Ishikawa (cell line): ENCODE measurements at regions not wholly inside any gene's neighbourhood (a gene's known extent, or its start where the extent isn't known, plus 50 kb on each side); places are given as distances from the start of the nearest gene placed in this dataset.

Experiments used
- CEBPB ChIP-seq: IDR thresholded peaks from 2 replicates; pipeline ENCODE4 v1.6.1; 2012
- CREB1 ChIP-seq: IDR thresholded peaks from 2 replicates; pipeline ENCODE4 v1.6.1; 2012; ENCODE audit warnings: low read depth
- EP300 ChIP-seq: IDR thresholded peaks from 2 replicates; pipeline ENCODE4 v1.6.1; 2012; ENCODE audit warnings: borderline replicate concordance
- RAD21 ChIP-seq: IDR thresholded peaks from 2 replicates; pipeline ENCODE4 v1.6.1; 2012; ENCODE audit warnings: low read depth
- TCF12 ChIP-seq: IDR thresholded peaks from 2 replicates; pipeline ENCODE4 v1.6.1; 2012; ENCODE audit warnings: low read depth

DNA sequence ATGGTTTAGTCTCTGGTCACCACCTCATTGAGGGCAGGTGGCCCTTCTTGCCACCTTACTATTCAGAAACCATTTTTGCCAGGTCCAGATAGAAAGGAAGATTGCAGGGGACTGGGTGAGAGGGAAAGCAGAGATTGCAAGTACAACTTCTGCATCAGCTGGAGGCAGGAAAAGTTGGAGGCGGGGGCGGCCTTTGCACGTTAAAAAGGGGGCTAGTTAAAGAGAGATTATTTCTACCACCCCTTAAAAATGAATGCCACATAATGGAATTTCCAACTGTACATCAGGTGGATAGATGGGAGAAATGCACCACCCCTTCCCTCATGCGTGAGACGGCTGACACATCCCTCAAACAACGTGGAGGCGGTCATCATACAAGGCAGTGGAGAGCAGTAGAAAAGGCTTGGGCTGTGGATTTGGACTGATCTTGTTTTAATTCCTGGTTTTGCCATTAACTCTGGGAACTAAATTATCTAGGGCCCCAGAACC is 95.4 kb upstream of the CNKSR3 start:
- no peak for TF ChIP-seq EP300
- TF ChIP-seq TCF12, result no peak
- no peak for TF ChIP-seq CREB1
- TF ChIP-seq CEBPB, result no peak
- TF ChIP-seq RAD21, result no peak
